PFSK-1 (cell line): ENCODE measurements at regions not wholly inside any gene's neighbourhood (a gene's known extent, or its start where the extent isn't known, plus 50 kb on each side); places are given as distances from the start of the nearest gene placed in this dataset.

Experiments
- FOXP2 ChIP-seq: optimal IDR thresholded peaks from 2 replicates; pipeline ENCODE3; 2011; ENCODE audit warnings: borderline replicate concordance, control low read depth, inconsistent platforms; ENCODE audit not compliant: insufficient read depth; ENCODE audit errors: extremely low read length, extremely low read depth
- POLR2AphosphoS5 ChIP-seq: IDR thresholded peaks from 2 replicates; pipeline ENCODE4 v1.6.1; 2012; ENCODE audit warnings: low read depth, mild to moderate bottlenecking, control low read depth, low read length, moderate library complexity
- SIN3A ChIP-seq: IDR thresholded peaks from 2 replicates; pipeline ENCODE4 v1.6.1; 2012; ENCODE audit warnings: mild to moderate bottlenecking, low read length, moderate library complexity, borderline replicate concordance; ENCODE audit not compliant: insufficient read depth
- TAF1 ChIP-seq: IDR thresholded peaks from 2 replicates; pipeline ENCODE4 v1.6.1; 2012; ENCODE audit warnings: low read length, control low read depth, borderline replicate concordance; ENCODE audit not compliant: insufficient read depth
- TF ChIP-seq, protein P1 (sequence below), 2 experiments: IDR thresholded peaks; 2 replicates each; pipeline versions ENCODE4 v1.6.1 to v1.8.0; 2011 to 2012; ENCODE audit warnings: low read depth in 2 of 2, low read length in 2 of 2, control low read depth in 1 of 2, inconsistent platforms in 1 of 2, mild to moderate bottlenecking in 1 of 2, moderate library complexity in 1 of 2; ENCODE audit not compliant: insufficient read depth in 1 of 2

DNA sequence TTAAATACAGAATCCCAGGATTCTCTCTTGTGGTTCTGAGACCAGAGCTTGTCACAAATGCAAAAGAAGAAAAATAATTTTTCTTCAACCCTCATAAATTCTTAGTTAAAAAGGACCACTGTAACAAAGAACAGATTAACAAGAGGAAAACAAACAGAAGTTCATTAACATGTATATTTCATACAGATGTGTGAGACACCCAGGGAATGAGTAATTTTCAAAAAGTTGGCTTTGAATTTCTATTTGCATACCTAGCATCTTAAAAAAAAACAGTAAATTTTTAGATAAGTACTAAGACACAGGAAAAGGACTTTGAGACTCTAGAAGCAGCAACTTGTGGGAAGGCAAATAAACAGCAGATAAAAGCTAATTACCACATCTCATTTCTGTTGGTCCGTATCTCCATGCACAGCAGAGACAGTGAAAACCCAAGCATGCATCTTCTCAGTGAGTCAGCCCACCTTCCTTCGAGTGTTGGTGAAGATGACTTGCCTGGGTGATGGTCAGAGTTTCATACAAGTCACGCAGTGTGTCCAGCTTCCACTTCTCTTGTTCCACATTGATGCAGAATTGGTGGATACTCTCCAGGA is 399.9 kb upstream of the ADAMTS5 start:
- no peak for TF ChIP-seq POLR2AphosphoS5
- TF ChIP-seq TAF1: no peak

- no peak for TF ChIP-seq FOXP2
- TF ChIP-seq POLR2AphosphoS5: no peak
- no peak for TF ChIP-seq TAF1
- TF ChIP-seq, protein P1, sequence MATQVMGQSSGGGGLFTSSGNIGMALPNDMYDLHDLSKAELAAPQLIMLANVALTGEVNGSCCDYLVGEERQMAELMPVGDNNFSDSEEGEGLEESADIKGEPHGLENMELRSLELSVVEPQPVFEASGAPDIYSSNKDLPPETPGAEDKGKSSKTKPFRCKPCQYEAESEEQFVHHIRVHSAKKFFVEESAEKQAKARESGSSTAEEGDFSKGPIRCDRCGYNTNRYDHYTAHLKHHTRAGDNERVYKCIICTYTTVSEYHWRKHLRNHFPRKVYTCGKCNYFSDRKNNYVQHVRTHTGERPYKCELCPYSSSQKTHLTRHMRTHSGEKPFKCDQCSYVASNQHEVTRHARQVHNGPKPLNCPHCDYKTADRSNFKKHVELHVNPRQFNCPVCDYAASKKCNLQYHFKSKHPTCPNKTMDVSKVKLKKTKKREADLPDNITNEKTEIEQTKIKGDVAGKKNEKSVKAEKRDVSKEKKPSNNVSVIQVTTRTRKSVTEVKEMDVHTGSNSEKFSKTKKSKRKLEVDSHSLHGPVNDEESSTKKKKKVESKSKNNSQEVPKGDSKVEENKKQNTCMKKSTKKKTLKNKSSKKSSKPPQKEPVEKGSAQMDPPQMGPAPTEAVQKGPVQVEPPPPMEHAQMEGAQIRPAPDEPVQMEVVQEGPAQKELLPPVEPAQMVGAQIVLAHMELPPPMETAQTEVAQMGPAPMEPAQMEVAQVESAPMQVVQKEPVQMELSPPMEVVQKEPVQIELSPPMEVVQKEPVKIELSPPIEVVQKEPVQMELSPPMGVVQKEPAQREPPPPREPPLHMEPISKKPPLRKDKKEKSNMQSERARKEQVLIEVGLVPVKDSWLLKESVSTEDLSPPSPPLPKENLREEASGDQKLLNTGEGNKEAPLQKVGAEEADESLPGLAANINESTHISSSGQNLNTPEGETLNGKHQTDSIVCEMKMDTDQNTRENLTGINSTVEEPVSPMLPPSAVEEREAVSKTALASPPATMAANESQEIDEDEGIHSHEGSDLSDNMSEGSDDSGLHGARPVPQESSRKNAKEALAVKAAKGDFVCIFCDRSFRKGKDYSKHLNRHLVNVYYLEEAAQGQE (IDR thresholded peaks at IDR 0.05; ENCODE audit: insufficient read depth in 1 of 2, low read depth in 2 of 2, low read length in 2 of 2): no peak
- no peak for TF ChIP-seq SIN3A
Observed at GRCh38 chr21:27366036-27366435, 399.1 kb upstream of the ADAMTS5 start.

GRCh38 chr21:27365394-27365793 is 398.5 kb upstream of the ADAMTS5 start:
- TF ChIP-seq SIN3A (no peak), FOXP2 (no peak), TAF1 (no peak), POLR2AphosphoS5 (no peak)
- TF ChIP-seq, protein P1 (IDR thresholded peaks at IDR 0.05; ENCODE audit: insufficient read depth in 1 of 2, low read depth in 2 of 2, low read length in 2 of 2): no peak

GRCh38 chr21:27363719-27364477 is 397.0 kb upstream of the ADAMTS5 start:
- TF ChIP-seq FOXP2 (no peak), TAF1 (no peak), SIN3A (no peak), POLR2AphosphoS5 (no peak)
- TF ChIP-seq, protein P1 (IDR thresholded peaks at IDR 0.05; ENCODE audit: insufficient read depth in 1 of 2, low read depth in 2 of 2, low read length in 2 of 2): no peak

DNA sequence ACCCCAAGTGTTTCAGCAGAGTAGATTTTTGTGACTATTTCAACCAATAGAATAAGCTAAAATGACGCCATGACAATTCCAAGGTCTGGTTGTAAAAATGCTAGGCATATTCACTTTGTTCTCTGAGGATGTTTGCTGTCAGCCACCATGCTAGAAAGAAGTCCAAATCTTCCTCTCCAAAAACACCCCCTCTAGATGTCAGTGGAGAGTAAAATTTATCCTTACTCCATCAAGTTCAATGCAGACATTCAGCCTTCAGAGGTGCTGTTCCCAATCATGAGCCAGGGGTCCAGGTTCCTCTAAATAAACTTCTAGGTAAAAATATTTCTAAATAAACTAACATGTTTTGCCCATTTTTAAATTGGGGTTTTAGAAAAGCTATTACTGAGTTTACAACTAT is 395.4 kb upstream of the ADAMTS5 start:
- TF ChIP-seq, protein P1 (IDR thresholded peaks at IDR 0.05; ENCODE audit: insufficient read depth in 1 of 2, low read depth in 2 of 2, low read length in 2 of 2): no peak
- TF ChIP-seq SIN3A (no peak), TAF1 (no peak), POLR2AphosphoS5 (no peak), FOXP2 (no peak)
